ENCODE measurements at regions not wholly inside any gene's neighbourhood (a gene's known extent, or its start where the extent isn't known, plus 50 kb on each side); places are given as distances from the start of the nearest gene placed in this dataset.

GRCh38 chr13:105342281-105342820 is 1193.1 kb downstream of the EFNB2 start:
- intact Hi-C loops (cut with DNase I; ENCODE audit: low total_unique reads) = no loop called here
- DNase-seq (ENCODE audit: low spot score in 2 of 2) = no peak
- H3K4me3 ChIP-seq (ENCODE audit: low read depth, poor library complexity, severe bottlenecking) = no peak overlapping the region
- TF ChIP-seq POLR2A (IDR thresholded peaks at IDR 0.05) = no peak
- TF ChIP-seq CTCF (IDR thresholded peaks at IDR 0.05) = no peak
- WGBS, 2 donors = 91 to 95% methylated on average over 11 of the region's 11 CpGs

- H3K4me3 ChIP-seq (ENCODE audit: low read depth, poor library complexity, severe bottlenecking) = no peak overlapping the region
- no peak for DNase-seq (ENCODE audit: low spot score in 2 of 2)
- no peak for TF ChIP-seq POLR2A (IDR thresholded peaks at IDR 0.05)
- no peak for TF ChIP-seq CTCF (IDR thresholded peaks at IDR 0.05)
- intact Hi-C loops (cut with DNase I; ENCODE audit: low total_unique reads) = no loop called here
- WGBS, 2 donors = 78 to 85% methylated on average over 2 of the region's 2 CpGs
These were observed 1193.7 kb downstream of the EFNB2 start for GRCh38 chr13:105341758-105342157.

- intact Hi-C loops (cut with DNase I; ENCODE audit: low total_unique reads) = no loop called here
- DNase-seq (ENCODE audit: low spot score in 2 of 2) = no peak
- no peak overlapping the region for H3K4me3 ChIP-seq (ENCODE audit: low read depth, poor library complexity, severe bottlenecking)
- WGBS, 2 donors = 86 to 93% methylated on average over 3 of the region's 3 CpGs
- TF ChIP-seq CTCF (IDR thresholded peaks at IDR 0.05) = no peak
- no peak for TF ChIP-seq POLR2A (IDR thresholded peaks at IDR 0.05)
These were observed 1194.2 kb downstream of the EFNB2 start for GRCh38 chr13:105341256-105341655.

- intact Hi-C loops (cut with DNase I; ENCODE audit: low total_unique reads) = no loop called here
- TF ChIP-seq CTCF (IDR thresholded peaks at IDR 0.05) = no peak
- no peak for TF ChIP-seq POLR2A (IDR thresholded peaks at IDR 0.05)
- no peak overlapping the region for H3K4me3 ChIP-seq (ENCODE audit: low read depth, poor library complexity, severe bottlenecking)
- 78 to 85% methylated on average over 3 of the region's 3 CpGs for WGBS, 2 donors
- no peak for DNase-seq (ENCODE audit: low spot score in 2 of 2)
These were observed 1195.3 kb downstream of the EFNB2 start for GRCh38 chr13:105340061-105340606.

- H3K4me3 ChIP-seq (ENCODE audit: low read depth, poor library complexity, severe bottlenecking) = no peak overlapping the region
- intact Hi-C loops (cut with DNase I; ENCODE audit: low total_unique reads) = no loop called here
- WGBS, 2 donors = 81 to 82% methylated on average over 2 of the region's 2 CpGs
- DNase-seq (ENCODE audit: low spot score in 2 of 2) = no peak
- TF ChIP-seq CTCF (IDR thresholded peaks at IDR 0.05) (no peak), POLR2A (IDR thresholded peaks at IDR 0.05) (no peak)
These were observed 1196.7 kb downstream of the EFNB2 start for GRCh38 chr13:105338773-105339172.

GRCh38 chr13:105338006-105338405 is 1197.5 kb downstream of the EFNB2 start:
- no peak for DNase-seq (ENCODE audit: low spot score in 2 of 2)
- intact Hi-C loops (cut with DNase I; ENCODE audit: low total_unique reads) = no loop called here
- no peak overlapping the region for H3K4me3 ChIP-seq (ENCODE audit: low read depth, poor library complexity, severe bottlenecking)
- no peak for TF ChIP-seq POLR2A (IDR thresholded peaks at IDR 0.05)
- no peak for TF ChIP-seq CTCF (IDR thresholded peaks at IDR 0.05)
- WGBS, 2 donors = 69% methylated on average over 6 of the region's 6 CpGs

Measured in lower leg skin (tissue), 4 donors.